ENCODE measurements at regions not wholly inside any gene's neighbourhood (a gene's known extent, or its start where the extent isn't known, plus 50 kb on each side); places are given as distances from the start of the nearest gene placed in this dataset.

DNA sequence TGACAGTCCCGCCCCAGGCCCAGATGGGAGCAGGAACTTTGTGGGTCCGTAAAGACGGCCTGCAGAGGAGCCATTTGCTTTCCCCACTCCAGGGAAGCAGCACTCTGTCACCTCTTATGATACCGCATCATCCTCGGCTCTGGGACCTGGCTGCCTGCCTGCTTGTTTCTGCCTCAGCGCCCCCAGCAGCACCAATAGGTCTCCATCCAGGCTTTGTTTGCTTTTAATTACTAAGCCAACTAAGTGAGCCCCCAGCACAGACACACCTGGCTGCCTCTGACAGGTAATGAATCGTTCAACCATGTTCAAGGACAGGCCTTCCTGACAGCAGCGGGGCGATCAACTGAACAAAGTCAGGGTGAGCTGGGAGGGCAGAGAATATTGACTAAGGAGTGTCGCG is 141.4 kb downstream of the C5orf15 start:
- no peak overlapping the region for H3K4me2 ChIP-seq (ENCODE audit: low read length)
- peaks cover 4% of the 10 kb centered on the region for H3K27me3 ChIP-seq (ENCODE audit: low read depth, low read length)
- no peak overlapping the region for H2AFZ ChIP-seq (ENCODE audit: low read depth, low read length)
- H3K9me3 ChIP-seq (ENCODE audit: insufficient read depth, low read length) = no peaks in the 10 kb centered on the region
- H3K79me2 ChIP-seq (ENCODE audit: low read length) = no peaks in the 10 kb centered on the region
- H3K27ac ChIP-seq (ENCODE audit: low read length) = no peak overlapping the region
- no peaks in the 10 kb centered on the region for H3K36me3 ChIP-seq (replicated peaks; ENCODE audit: low read depth, low read length)
- no peak for TF ChIP-seq EZH2phosphoT487 (IDR thresholded peaks at IDR 0.05; ENCODE audit: low read depth)
- TF ChIP-seq, protein P1, sequence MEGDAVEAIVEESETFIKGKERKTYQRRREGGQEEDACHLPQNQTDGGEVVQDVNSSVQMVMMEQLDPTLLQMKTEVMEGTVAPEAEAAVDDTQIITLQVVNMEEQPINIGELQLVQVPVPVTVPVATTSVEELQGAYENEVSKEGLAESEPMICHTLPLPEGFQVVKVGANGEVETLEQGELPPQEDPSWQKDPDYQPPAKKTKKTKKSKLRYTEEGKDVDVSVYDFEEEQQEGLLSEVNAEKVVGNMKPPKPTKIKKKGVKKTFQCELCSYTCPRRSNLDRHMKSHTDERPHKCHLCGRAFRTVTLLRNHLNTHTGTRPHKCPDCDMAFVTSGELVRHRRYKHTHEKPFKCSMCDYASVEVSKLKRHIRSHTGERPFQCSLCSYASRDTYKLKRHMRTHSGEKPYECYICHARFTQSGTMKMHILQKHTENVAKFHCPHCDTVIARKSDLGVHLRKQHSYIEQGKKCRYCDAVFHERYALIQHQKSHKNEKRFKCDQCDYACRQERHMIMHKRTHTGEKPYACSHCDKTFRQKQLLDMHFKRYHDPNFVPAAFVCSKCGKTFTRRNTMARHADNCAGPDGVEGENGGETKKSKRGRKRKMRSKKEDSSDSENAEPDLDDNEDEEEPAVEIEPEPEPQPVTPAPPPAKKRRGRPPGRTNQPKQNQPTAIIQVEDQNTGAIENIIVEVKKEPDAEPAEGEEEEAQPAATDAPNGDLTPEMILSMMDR (IDR thresholded peaks at IDR 0.05; ENCODE audit: low read depth, low read length) = no peak
- H3K9ac ChIP-seq (ENCODE audit: low read length) = no peak overlapping the region
- H3K4me1 ChIP-seq (ENCODE audit: low read length) = peaks cover 8% of the 10 kb centered on the region
- H4K20me1 ChIP-seq (ENCODE audit: insufficient read depth, low read length) = no peaks in the 10 kb centered on the region
- no peak overlapping the region for H3K4me3 ChIP-seq (ENCODE audit: low read length)

DNA sequence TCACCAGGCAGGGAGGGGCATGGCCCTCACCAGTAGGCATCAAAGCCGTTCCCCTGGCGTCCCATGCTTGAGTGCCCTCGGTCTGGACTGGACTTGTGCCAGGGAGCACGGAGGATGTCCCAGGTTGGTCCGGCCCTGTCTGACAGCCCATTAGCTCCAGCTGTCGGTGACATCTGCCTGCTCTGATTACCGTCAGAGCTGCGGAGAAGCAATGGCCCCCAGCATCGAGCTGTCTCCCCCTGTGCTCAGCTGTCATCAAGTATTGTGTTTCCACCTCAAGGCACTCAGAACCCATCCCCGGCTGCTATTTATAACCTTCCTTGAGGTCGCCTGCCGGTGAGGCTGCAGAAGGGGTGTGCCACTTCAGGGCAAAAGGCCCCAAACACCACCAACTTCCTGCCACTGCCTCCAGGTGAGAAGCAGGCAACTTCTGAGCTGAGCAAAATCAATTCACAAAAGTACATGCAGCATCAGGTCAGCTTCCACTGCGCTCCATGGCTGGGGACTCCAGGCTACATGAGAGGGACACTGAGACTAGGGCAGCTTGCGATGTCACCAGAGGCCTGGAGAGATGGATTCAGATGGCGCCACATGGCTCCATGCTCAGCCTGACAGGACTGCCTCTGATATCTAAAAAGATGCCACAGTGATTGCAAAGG is 142.7 kb downstream of the C5orf15 start:
- Histone ChIP-seq H2AFZ (ENCODE audit: low read depth, low read length) (no peak overlapping the region), H3K4me2 (ENCODE audit: low read length) (no peak overlapping the region), H3K27ac (ENCODE audit: low read length) (no peak overlapping the region), H3K4me3 (ENCODE audit: low read length) (no peak overlapping the region), H4K20me1 (ENCODE audit: insufficient read depth, low read length) (no peaks in the 10 kb centered on the region), H3K9me3 (ENCODE audit: insufficient read depth, low read length) (no peaks in the 10 kb centered on the region), H3K79me2 (ENCODE audit: low read length) (no peaks in the 10 kb centered on the region), H3K27me3 (ENCODE audit: low read depth, low read length) (peaks cover 5% of the 10 kb centered on the region), H3K4me1 (ENCODE audit: low read length) (no peaks in the 10 kb centered on the region), H3K36me3 (replicated peaks; ENCODE audit: low read depth, low read length) (no peaks in the 10 kb centered on the region), H3K9ac (ENCODE audit: low read length) (no peak overlapping the region)
- TF ChIP-seq, protein P1 (IDR thresholded peaks at IDR 0.05; ENCODE audit: low read depth, low read length) = no peak
- TF ChIP-seq EZH2phosphoT487 (IDR thresholded peaks at IDR 0.05; ENCODE audit: low read depth) = no peak

DNA sequence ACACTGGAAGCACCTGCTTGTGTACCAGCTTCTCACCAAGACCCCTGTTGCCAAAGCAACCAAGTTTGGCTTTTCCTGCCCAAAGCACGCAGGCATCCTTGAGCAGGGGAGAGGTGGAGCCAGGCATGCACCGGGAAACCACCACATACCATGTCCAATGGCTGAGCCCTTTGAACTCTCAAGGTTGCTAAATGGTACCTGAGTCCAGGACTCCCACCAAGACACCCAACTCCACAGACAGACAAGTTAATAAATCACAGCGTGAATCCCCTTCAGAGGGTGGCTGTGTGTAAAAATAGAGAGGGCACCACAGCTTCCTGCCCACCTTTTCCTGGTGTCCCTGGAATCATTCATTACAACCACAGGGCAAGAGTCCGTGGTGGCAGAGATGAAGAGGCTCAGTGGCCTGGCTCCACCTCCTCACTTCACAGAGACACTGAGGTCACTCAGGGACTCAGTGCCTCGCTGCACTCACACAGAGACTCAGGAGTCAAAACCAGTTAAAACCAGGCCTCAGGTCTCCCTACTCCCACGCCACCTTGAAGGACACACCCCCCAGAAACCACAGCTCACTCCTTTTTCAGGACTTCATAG is 143.7 kb downstream of the C5orf15 start:
- no peak overlapping the region for H3K4me3 ChIP-seq (ENCODE audit: low read length)
- H3K4me2 ChIP-seq (ENCODE audit: low read length) = no peak overlapping the region
- no peaks in the 10 kb centered on the region for H3K79me2 ChIP-seq (ENCODE audit: low read length)
- no peak overlapping the region for H2AFZ ChIP-seq (ENCODE audit: low read depth, low read length)
- H3K27ac ChIP-seq (ENCODE audit: low read length) = no peak overlapping the region
- no peaks in the 10 kb centered on the region for H4K20me1 ChIP-seq (ENCODE audit: insufficient read depth, low read length)
- TF ChIP-seq EZH2phosphoT487 (IDR thresholded peaks at IDR 0.05; ENCODE audit: low read depth) = no peak
- TF ChIP-seq, protein P1 (IDR thresholded peaks at IDR 0.05; ENCODE audit: low read depth, low read length) = no peak
- H3K27me3 ChIP-seq (ENCODE audit: low read depth, low read length) = peaks cover 12% of the 10 kb centered on the region
- no peaks in the 10 kb centered on the region for H3K36me3 ChIP-seq (replicated peaks; ENCODE audit: low read depth, low read length)
- H3K9ac ChIP-seq (ENCODE audit: low read length) = no peak overlapping the region
- no peaks in the 10 kb centered on the region for H3K9me3 ChIP-seq (ENCODE audit: insufficient read depth, low read length)
- H3K4me1 ChIP-seq (ENCODE audit: low read length) = no peaks in the 10 kb centered on the region

DNA sequence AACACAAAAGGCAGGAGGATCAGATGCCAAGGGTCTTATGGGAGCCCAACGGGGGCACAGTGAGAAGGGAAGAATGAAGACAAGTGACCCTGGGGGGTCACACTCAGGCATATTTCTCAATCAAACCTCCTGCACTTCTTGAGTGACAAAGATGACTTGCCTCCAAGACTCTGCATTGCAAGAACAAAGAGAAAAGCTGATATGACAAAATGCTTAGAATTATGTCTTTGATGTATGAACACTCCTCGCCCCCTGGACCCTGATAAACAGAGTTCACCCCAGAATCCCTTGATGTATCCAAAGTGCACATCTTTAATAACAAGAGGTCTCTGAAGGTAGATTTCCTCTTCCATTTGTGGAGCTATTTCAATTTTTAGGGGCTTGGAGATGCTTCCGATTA is 146.5 kb downstream of the C5orf15 start:
- no peak overlapping the region for H3K27ac ChIP-seq (ENCODE audit: low read length)
- no peaks in the 10 kb centered on the region for H3K79me2 ChIP-seq (ENCODE audit: low read length)
- H3K27me3 ChIP-seq (ENCODE audit: low read depth, low read length) = peaks cover 12% of the 10 kb centered on the region
- H3K9ac ChIP-seq (ENCODE audit: low read length) = no peak overlapping the region
- H3K4me1 ChIP-seq (ENCODE audit: low read length) = no peaks in the 10 kb centered on the region
- no peak overlapping the region for H3K4me3 ChIP-seq (ENCODE audit: low read length)
- no peak overlapping the region for H3K4me2 ChIP-seq (ENCODE audit: low read length)
- H2AFZ ChIP-seq (ENCODE audit: low read depth, low read length) = no peak overlapping the region
- H4K20me1 ChIP-seq (ENCODE audit: insufficient read depth, low read length) = no peaks in the 10 kb centered on the region
- TF ChIP-seq EZH2phosphoT487 (IDR thresholded peaks at IDR 0.05; ENCODE audit: low read depth) = no peak
- TF ChIP-seq, protein P1 (IDR thresholded peaks at IDR 0.05; ENCODE audit: low read depth, low read length) = no peak
- no peaks in the 10 kb centered on the region for H3K9me3 ChIP-seq (ENCODE audit: insufficient read depth, low read length)
- H3K36me3 ChIP-seq (replicated peaks; ENCODE audit: low read depth, low read length) = no peaks in the 10 kb centered on the region

All from OCI-LY3 (cell line).